ENCODE measurements at regions not wholly inside any gene's neighbourhood (a gene's known extent, or its start where the extent isn't known, plus 50 kb on each side); places are given as distances from the start of the nearest gene placed in this dataset.

DNA sequence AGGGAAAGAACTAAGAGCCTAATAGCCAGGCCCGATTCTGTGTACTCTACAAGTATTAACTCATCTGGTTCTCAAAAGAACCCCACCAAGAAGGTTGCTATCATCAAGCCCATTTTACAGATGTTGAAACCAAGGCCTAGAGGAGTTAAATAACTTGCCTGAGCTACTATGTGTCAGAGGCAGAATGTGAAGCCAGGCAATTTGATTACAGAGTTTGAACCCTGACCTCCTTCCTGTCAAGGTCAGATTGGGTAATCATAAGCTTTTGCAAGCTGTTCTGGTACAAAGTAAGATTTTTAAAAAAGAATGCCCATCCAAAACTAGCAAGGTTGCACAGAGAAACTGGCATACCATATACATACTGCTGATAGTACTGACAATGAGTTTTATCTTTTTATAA, 227.1 kb downstream of the HAUS1 start:
- no peak for DNase-seq (ENCODE audit: low read depth, low spot score)
- ChIA-PET CTCF (no interaction called here), POLR2A (no interaction called here)
- no peaks in the 10 kb centered on the region for H3K27me3 ChIP-seq (ENCODE audit: control insufficient read depth, insufficient read depth, low read length)
- H3K4me3 ChIP-seq (ENCODE audit: low read depth in 2 of 2, low read length in 2 of 2), result no peak overlapping the region
- H3K4me1 ChIP-seq (ENCODE audit: control insufficient read depth, insufficient read depth, low read length), result no peaks in the 10 kb centered on the region
- no TSS peak for BruUV-seq (replicated peaks)
- no peak overlapping the region for H3K27ac ChIP-seq (ENCODE audit: low read length)
- H3K36me3 ChIP-seq (ENCODE audit: control insufficient read depth, insufficient read depth, low read length), result no peaks in the 10 kb centered on the region
- no peak for ATAC-seq
- no peak for TF ChIP-seq TCF7L2 (IDR thresholded peaks at IDR 0.05; ENCODE audit: low read depth, low read length)
- TF ChIP-seq, protein P1, sequence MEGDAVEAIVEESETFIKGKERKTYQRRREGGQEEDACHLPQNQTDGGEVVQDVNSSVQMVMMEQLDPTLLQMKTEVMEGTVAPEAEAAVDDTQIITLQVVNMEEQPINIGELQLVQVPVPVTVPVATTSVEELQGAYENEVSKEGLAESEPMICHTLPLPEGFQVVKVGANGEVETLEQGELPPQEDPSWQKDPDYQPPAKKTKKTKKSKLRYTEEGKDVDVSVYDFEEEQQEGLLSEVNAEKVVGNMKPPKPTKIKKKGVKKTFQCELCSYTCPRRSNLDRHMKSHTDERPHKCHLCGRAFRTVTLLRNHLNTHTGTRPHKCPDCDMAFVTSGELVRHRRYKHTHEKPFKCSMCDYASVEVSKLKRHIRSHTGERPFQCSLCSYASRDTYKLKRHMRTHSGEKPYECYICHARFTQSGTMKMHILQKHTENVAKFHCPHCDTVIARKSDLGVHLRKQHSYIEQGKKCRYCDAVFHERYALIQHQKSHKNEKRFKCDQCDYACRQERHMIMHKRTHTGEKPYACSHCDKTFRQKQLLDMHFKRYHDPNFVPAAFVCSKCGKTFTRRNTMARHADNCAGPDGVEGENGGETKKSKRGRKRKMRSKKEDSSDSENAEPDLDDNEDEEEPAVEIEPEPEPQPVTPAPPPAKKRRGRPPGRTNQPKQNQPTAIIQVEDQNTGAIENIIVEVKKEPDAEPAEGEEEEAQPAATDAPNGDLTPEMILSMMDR (IDR thresholded peaks at IDR 0.05), result no peak
- TF ChIP-seq SIN3A (IDR thresholded peaks at IDR 0.05; ENCODE audit: borderline replicate concordance, insufficient read depth, low read depth, low read length), result no peak
- no peak for TF ChIP-seq POLR2AphosphoS5 (IDR thresholded peaks at IDR 0.05; ENCODE audit: low read depth, low read length)
- intact Hi-C loops (cut with micrococcal nuclease; ENCODE audit: unreplicated experiment) (no loop called here), in situ Hi-C loops (cut with HindIII; ENCODE audit: low pct_unique_long_range_greater_than_20kb, low sequenced_read_pairs) (no loop called here)
- H3K9me3 ChIP-seq (ENCODE audit: control insufficient read depth, insufficient read depth, low read depth, low read length), result no peaks in the 10 kb centered on the region

DNA sequence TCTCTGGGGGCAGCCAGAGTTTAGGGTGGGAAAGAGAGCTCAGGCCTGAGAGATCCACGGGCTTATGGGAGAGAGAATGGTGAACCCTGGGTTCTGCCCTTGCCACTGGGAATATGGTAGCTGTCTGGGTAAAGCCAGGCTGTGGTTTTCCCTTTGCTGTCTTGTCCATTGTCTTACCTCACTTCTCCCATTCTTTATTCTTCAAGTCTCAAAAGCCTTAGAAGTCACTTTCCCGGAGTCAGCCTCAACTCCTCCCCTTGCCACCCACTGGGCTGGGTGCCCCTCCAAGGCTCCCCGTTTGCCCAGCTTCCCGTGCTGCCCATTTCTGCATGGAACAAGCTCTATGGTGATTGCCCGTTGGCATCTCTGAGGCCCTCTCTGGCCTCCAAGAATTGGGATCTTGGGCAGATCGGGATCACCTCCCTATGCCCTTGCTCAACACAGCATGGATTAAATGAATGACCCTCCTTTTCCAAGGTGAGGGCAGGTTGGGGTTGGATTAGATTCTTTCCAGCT, 228.2 kb downstream of the HAUS1 start:
- H3K27ac ChIP-seq (ENCODE audit: low read length), result no peak overlapping the region
- ATAC-seq (no peak), DNase-seq (ENCODE audit: low read depth, low spot score) (no peak)
- no peaks in the 10 kb centered on the region for H3K9me3 ChIP-seq (ENCODE audit: control insufficient read depth, insufficient read depth, low read depth, low read length)
- TF ChIP-seq TCF7L2 (IDR thresholded peaks at IDR 0.05; ENCODE audit: low read depth, low read length) (no peak), SIN3A (IDR thresholded peaks at IDR 0.05; ENCODE audit: borderline replicate concordance, insufficient read depth, low read depth, low read length) (no peak), POLR2AphosphoS5 (IDR thresholded peaks at IDR 0.05; ENCODE audit: low read depth, low read length) (no peak)
- TF ChIP-seq, protein P1 (IDR thresholded peaks at IDR 0.05), result no peak
- TF ChIP-seq, protein P2, sequence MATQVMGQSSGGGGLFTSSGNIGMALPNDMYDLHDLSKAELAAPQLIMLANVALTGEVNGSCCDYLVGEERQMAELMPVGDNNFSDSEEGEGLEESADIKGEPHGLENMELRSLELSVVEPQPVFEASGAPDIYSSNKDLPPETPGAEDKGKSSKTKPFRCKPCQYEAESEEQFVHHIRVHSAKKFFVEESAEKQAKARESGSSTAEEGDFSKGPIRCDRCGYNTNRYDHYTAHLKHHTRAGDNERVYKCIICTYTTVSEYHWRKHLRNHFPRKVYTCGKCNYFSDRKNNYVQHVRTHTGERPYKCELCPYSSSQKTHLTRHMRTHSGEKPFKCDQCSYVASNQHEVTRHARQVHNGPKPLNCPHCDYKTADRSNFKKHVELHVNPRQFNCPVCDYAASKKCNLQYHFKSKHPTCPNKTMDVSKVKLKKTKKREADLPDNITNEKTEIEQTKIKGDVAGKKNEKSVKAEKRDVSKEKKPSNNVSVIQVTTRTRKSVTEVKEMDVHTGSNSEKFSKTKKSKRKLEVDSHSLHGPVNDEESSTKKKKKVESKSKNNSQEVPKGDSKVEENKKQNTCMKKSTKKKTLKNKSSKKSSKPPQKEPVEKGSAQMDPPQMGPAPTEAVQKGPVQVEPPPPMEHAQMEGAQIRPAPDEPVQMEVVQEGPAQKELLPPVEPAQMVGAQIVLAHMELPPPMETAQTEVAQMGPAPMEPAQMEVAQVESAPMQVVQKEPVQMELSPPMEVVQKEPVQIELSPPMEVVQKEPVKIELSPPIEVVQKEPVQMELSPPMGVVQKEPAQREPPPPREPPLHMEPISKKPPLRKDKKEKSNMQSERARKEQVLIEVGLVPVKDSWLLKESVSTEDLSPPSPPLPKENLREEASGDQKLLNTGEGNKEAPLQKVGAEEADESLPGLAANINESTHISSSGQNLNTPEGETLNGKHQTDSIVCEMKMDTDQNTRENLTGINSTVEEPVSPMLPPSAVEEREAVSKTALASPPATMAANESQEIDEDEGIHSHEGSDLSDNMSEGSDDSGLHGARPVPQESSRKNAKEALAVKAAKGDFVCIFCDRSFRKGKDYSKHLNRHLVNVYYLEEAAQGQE (IDR thresholded peaks at IDR 0.05; ENCODE audit: insufficient read depth in 1 of 2, low read depth in 2 of 2, low read length in 1 of 2), result no peak
- no peaks in the 10 kb centered on the region for H3K4me1 ChIP-seq (ENCODE audit: control insufficient read depth, insufficient read depth, low read length)
- intact Hi-C loops (cut with micrococcal nuclease; ENCODE audit: unreplicated experiment), result no loop called here
- ChIA-PET POLR2A (no interaction called here), CTCF (no interaction called here)
- no peak overlapping the region for H3K4me3 ChIP-seq (ENCODE audit: low read depth in 2 of 2, low read length in 2 of 2)
- no peaks in the 10 kb centered on the region for H3K36me3 ChIP-seq (ENCODE audit: control insufficient read depth, insufficient read depth, low read length)
- in situ Hi-C loops (cut with HindIII; ENCODE audit: low pct_unique_long_range_greater_than_20kb, low sequenced_read_pairs), result no loop called here
- H3K27me3 ChIP-seq (ENCODE audit: control insufficient read depth, insufficient read depth, low read length), result no peaks in the 10 kb centered on the region
- BruUV-seq (replicated peaks), result no TSS peak

Data from Panc1 (cell line).